Testis (tissue), 2 donors: ENCODE measurements at regions not wholly inside any gene's neighbourhood (a gene's known extent, or its start where the extent isn't known, plus 50 kb on each side); places are given as distances from the start of the nearest gene placed in this dataset.

Experiments
- CTCF ChIP-seq, 3 experiments: fragments of 450-650 bp in 2 of 3; fragments of 200-600 bp in 1 of 3; sonication (generic) in 1 of 3; IDR thresholded peaks; one replicate each; pipeline ENCODE4 v1.5.1; 2016 to 2019; ENCODE audit warnings: antibody characterized with exemption in 3 of 3, mild to moderate bottlenecking in 2 of 3, moderate library complexity in 1 of 3
- POLR2A ChIP-seq: fragments of 450-650 bp; IDR thresholded peaks from one replicate; pipeline ENCODE4 v1.6.1; 2017; ENCODE audit warnings: antibody characterized with exemption, mild to moderate bottlenecking, moderate library complexity

- TF ChIP-seq CTCF (IDR thresholded peaks at IDR 0.05) (no peak), POLR2A (no peak)
These were observed 1342.3 kb downstream of the TBC1D22A start for GRCh38 chr22:48104766-48105165.
